Psoas muscle (tissue), 7 donors: ENCODE measurements at regions not wholly inside any gene's neighbourhood (a gene's known extent, or its start where the extent isn't known, plus 50 kb on each side); places are given as distances from the start of the nearest gene placed in this dataset.

ENCODE experiments used
- ATAC-seq, 4 donors: fragments of 200-7000 bp; cut with Tn5 transposase; one replicate each; pipeline ENCODE4 v1.9.1; 2020; ENCODE audit warnings: moderate library complexity in 3 of 4, mild to moderate bottlenecking in 2 of 4
- DNase-seq, 2 donors: peaks; one replicate each; pipeline ENCODE4 v3.0.0-alpha.2; 2020
- H3K27ac ChIP-seq: fragments of 200-600 bp; one replicate; pipeline ENCODE4 v1.8.0; 2022
- H3K27me3 ChIP-seq, 3 donors: fragments of 200-600 bp in 1 of 3; one replicate each; pipeline versions ENCODE4 v1.6.1 to v1.8.0; 2013 to 2022; ENCODE audit warnings: low read length in 2 of 3, mild to moderate bottlenecking in 2 of 3, moderate library complexity in 1 of 3; ENCODE audit not compliant: insufficient read depth in 3 of 3
- H3K36me3 ChIP-seq, 2 donors: fragments of 200-600 bp in 1 of 2; one replicate each; pipeline versions ENCODE4 v1.6.1 to v1.8.0; 2013 to 2022; ENCODE audit warnings: low read depth in 1 of 2, mild to moderate bottlenecking in 1 of 2, moderate library complexity in 1 of 2; ENCODE audit not compliant: insufficient read depth in 1 of 2
- H3K4me1 ChIP-seq: fragments of 200-600 bp; one replicate; pipeline ENCODE4 v1.8.0; 2022
- H3K4me3 ChIP-seq: fragments of 200-600 bp; one replicate; pipeline ENCODE4 v1.8.0; 2022; ENCODE audit warnings: mild to moderate bottlenecking
- H3K9me3 ChIP-seq: fragments of 200-600 bp; one replicate; pipeline ENCODE4 v1.8.0; 2022
- WGBS, 3 donors: extraction: QIAGEN DNeasy Blood & Tissue Kit; methylation state at CpG; one replicate each; pipeline versions ENCODE4 v1.1.6 to v1.1.7; 2013; 5-methylcytosine and 5-hydroxymethylcytosine counted together
- intact Hi-C, 2 donors: fragments of 100-400 bp; cut with DNase I; formaldehyde crosslinking; loops; one replicate each; pipeline versions ENCODE4 v1.11.0 to v1.14.2; 2022
- TF ChIP-seq, protein P1 (sequence below): fragments of 200-600 bp; IDR thresholded peaks from one replicate; pipeline ENCODE4 v1.8.0; 2022; ENCODE audit warnings: antibody characterized with exemption
- donor health status: healthy with polysubstance abuse.
- donor health status: DM: no; HTN: no; CAD: no; lungs with moderate emphysema.
- donor health status: Bipolar disorder and iron deficiency.
- donor health status: healthy.
- donor health status: DM: yes; HTN: yes; CAD: no.
- donor health status: DM: no; HTN: no; CAD: no.
- donor health status: DM: yes; HTN: yes; CAD: no.

DNA sequence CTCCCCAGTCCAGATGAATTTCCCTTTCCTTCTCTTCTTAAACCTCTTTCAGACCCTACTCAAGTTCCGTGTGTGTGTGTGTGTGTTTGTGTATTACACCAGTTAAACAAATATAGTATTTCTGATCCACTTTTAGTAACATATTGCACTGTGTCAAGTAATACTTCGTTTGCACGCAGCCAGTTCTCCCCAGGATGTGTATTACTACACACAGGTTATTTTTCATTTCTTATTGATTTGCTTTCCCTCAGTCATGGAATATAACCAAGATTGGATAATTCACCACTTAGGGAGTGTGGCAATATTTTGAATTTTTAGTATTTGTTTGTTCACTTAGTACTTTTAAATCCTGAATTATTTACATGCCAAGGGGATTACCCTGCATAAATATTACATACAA is 667.0 kb downstream of the NR2F2 start:
- DNase-seq, result no peak
- no peaks in the 10 kb centered on the region for H3K4me1 ChIP-seq
- TF ChIP-seq, protein P1, sequence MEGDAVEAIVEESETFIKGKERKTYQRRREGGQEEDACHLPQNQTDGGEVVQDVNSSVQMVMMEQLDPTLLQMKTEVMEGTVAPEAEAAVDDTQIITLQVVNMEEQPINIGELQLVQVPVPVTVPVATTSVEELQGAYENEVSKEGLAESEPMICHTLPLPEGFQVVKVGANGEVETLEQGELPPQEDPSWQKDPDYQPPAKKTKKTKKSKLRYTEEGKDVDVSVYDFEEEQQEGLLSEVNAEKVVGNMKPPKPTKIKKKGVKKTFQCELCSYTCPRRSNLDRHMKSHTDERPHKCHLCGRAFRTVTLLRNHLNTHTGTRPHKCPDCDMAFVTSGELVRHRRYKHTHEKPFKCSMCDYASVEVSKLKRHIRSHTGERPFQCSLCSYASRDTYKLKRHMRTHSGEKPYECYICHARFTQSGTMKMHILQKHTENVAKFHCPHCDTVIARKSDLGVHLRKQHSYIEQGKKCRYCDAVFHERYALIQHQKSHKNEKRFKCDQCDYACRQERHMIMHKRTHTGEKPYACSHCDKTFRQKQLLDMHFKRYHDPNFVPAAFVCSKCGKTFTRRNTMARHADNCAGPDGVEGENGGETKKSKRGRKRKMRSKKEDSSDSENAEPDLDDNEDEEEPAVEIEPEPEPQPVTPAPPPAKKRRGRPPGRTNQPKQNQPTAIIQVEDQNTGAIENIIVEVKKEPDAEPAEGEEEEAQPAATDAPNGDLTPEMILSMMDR, result no peak
- 64 to 69% (median 64%) methylated on average over 3 of the region's 3 CpGs for WGBS, 3 donors
- no peaks in the 10 kb centered on the region for H3K27me3 ChIP-seq
- ATAC-seq, result no peak
- no peak overlapping the region for H3K4me3 ChIP-seq
- H3K27ac ChIP-seq, result no peak overlapping the region
- no peaks in the 10 kb centered on the region for H3K36me3 ChIP-seq
- no peaks in the 10 kb centered on the region for H3K9me3 ChIP-seq
- intact Hi-C loops, result no loop called here

DNA sequence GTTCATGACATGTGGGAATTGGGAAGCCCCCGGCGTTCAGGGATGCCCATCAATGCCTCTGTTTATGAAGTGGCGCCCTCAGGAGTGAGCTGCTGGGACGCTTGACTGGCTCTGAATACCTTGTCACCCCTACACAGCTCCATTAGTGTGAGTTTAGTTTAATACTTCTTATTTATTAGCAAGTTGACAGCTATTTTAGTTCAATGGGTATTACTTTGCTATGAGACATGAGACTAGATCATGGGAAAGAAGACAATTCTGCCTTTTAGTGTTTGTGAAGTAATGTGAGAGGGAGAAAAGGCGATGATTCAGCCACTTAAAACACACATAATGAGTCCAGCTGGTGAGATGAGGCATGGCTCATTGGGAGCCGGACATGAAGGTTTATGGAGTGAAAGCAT is 678.5 kb downstream of the NR2F2 start:
- Histone ChIP-seq H3K36me3 (no peaks in the 10 kb centered on the region), H3K4me3 (no peak overlapping the region), H3K4me1 (no peaks in the 10 kb centered on the region), H3K9me3 (no peaks in the 10 kb centered on the region), H3K27me3 (no peaks in the 10 kb centered on the region), H3K27ac (no peak overlapping the region)
- intact Hi-C loops, result no loop called here
- 69 to 74% (median 72%) methylated on average over 6 of the region's 6 CpGs for WGBS, 3 donors
- DNase-seq (no peak), ATAC-seq (no peak)
- TF ChIP-seq, protein P1, result no peak

DNA sequence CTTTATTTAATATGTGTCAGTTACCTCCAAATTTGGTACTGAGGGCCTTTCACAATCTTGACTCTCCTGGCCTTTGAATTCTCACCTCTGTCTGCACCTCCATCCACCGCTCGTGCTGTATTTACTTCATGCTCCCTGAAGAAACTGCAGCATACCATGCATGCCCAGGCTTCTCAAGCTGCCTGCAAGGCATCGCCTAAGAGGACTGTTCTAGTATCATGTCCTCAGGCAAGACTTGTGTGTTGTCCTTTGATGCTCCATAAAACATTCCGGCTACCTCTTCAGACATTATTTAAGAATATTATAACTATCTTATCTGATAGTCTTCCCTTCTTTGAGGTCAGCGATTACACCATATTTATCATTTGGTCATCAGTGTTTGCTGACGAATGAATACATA is 682.5 kb downstream of the NR2F2 start:
- peaks cover 9% of the 10 kb centered on the region for H3K9me3 ChIP-seq
- ATAC-seq (no peak), DNase-seq (no peak)
- intact Hi-C loops, result no loop called here
- no peak overlapping the region for H3K27ac ChIP-seq
- WGBS, 3 donors, result 89 to 95% (median 91%) methylated on average over 6 of the region's 6 CpGs
- no peaks in the 10 kb centered on the region for H3K4me1 ChIP-seq
- no peak overlapping the region for H3K4me3 ChIP-seq
- TF ChIP-seq, protein P1, result no peak
- no peaks in the 10 kb centered on the region for H3K36me3 ChIP-seq
- H3K27me3 ChIP-seq, result no peaks in the 10 kb centered on the region

DNA sequence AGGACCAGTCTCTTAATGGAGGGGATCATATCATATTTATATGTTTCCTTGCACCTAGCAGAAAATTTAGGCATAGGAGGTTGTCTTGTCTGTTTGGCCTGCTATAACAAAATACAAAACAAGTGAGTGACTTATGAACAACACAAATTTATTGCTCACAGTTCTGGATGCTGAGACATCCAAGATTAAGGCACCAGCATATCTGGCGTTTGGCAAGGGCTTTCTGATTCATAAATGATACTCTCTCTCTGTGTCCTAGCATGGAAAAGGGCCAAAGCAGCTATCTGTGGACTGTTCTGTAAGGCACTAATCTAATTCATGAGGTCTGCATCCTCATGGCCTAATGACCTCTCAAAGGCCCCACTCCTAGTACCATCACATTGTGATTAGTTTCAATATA is 683.0 kb downstream of the NR2F2 start:
- Histone ChIP-seq H3K27ac (no peak overlapping the region), H3K9me3 (peaks cover 9% of the 10 kb centered on the region), H3K4me1 (no peaks in the 10 kb centered on the region), H3K4me3 (no peak overlapping the region), H3K36me3 (no peaks in the 10 kb centered on the region), H3K27me3 (no peaks in the 10 kb centered on the region)
- 63 to 88% (median 63%) methylated on average over 1 of the region's 1 CpG for WGBS, 3 donors
- TF ChIP-seq, protein P1, result no peak
- intact Hi-C loops, result no loop called here
- ATAC-seq (no peak), DNase-seq (no peak)

DNA sequence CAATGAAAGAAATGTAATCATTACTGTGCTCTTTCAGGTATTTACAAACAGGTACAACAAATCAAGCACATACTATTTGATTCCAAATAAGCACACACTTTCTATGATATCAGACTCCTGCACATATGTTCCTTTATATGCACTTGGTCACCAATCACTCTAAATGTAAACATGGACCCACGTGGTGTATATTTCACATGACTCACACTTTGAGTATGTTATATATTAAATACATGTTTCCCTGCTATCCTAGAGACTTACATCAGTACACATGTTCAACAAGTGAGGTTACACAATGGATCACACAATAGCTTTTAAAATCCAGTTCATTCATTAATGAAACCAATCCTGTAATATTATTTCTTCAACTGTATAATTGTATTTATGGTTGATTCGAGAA is 683.5 kb downstream of the NR2F2 start:
- no peaks in the 10 kb centered on the region for H3K27me3 ChIP-seq
- peaks cover 9% of the 10 kb centered on the region for H3K9me3 ChIP-seq
- DNase-seq (no peak), ATAC-seq (no peak)
- TF ChIP-seq, protein P1, result no peak
- WGBS, 3 donors, result 37 to 41% (median 40%) methylated on average over 2 of the region's 2 CpGs
- H3K36me3 ChIP-seq, result no peaks in the 10 kb centered on the region
- H3K27ac ChIP-seq, result no peak overlapping the region
- H3K4me1 ChIP-seq, result no peaks in the 10 kb centered on the region
- intact Hi-C loops, result no loop called here
- no peak overlapping the region for H3K4me3 ChIP-seq
